ENCODE measurements at regions not wholly inside any gene's neighbourhood (a gene's known extent, or its start where the extent isn't known, plus 50 kb on each side); places are given as distances from the start of the nearest gene placed in this dataset.

GRCh38 chrX:39551762-39552161, 546.0 kb downstream of the BCOR start:
- TF ChIP-seq, protein P1, sequence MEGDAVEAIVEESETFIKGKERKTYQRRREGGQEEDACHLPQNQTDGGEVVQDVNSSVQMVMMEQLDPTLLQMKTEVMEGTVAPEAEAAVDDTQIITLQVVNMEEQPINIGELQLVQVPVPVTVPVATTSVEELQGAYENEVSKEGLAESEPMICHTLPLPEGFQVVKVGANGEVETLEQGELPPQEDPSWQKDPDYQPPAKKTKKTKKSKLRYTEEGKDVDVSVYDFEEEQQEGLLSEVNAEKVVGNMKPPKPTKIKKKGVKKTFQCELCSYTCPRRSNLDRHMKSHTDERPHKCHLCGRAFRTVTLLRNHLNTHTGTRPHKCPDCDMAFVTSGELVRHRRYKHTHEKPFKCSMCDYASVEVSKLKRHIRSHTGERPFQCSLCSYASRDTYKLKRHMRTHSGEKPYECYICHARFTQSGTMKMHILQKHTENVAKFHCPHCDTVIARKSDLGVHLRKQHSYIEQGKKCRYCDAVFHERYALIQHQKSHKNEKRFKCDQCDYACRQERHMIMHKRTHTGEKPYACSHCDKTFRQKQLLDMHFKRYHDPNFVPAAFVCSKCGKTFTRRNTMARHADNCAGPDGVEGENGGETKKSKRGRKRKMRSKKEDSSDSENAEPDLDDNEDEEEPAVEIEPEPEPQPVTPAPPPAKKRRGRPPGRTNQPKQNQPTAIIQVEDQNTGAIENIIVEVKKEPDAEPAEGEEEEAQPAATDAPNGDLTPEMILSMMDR (IDR thresholded peaks at IDR 0.05): no peak
- TF ChIP-seq POLR2A (IDR thresholded peaks at IDR 0.05): no peak

All from uterus (tissue), 2 donors.